ENCODE measurements at regions not wholly inside any gene's neighbourhood (a gene's known extent, or its start where the extent isn't known, plus 50 kb on each side); places are given as distances from the start of the nearest gene placed in this dataset.
"Not testable (repeated sequence)": the region's sequence is repeated elsewhere in the genome, so short reads cannot be mapped to it uniquely, and the experiment has no call there.

GRCh38 chr10:22801785-22802184 lies 87.4 kb upstream of the PIP4K2A start:
- WGBS, 2 donors (ENCODE audit: extremely low coverage in 2 of 2, insufficient read length in 2 of 2, insufficient replicate concordance in 1 of 2) = no CpG with 5 or more reads among the region's 1 CpG
- DNase-seq (ENCODE audit: low spot score) = no peak
- no peak overlapping the region for H2BK5ac ChIP-seq (ENCODE audit: low read length)

GRCh38 chr10:22797796-22798195 lies 83.4 kb upstream of the PIP4K2A start:
- H3K23ac ChIP-seq (ENCODE audit: low read depth, low read length, poor library complexity); H3K27ac ChIP-seq (replicated peaks; ENCODE audit: low read length); H3K4me3 ChIP-seq (ENCODE audit: low read length in 2 of 2); H2BK5ac ChIP-seq (ENCODE audit: low read length); H3K9ac ChIP-seq (ENCODE audit: low read depth, low read length, poor library complexity); H2AK5ac ChIP-seq (ENCODE audit: low read depth, low read length); H3K9me3 ChIP-seq (replicated peaks in 1 of 2; ENCODE audit: control insufficient read depth in 2 of 2, insufficient read depth in 1 of 2, low read depth in 1 of 2, low read length in 2 of 2); H2AFZ ChIP-seq (ENCODE audit: low read length); H3K79me1 ChIP-seq (ENCODE audit: low read depth, low read length); H3K4me1 ChIP-seq (ENCODE audit: control insufficient read depth in 2 of 2, insufficient read depth in 1 of 2, low read depth in 1 of 2, low read length in 2 of 2); DNase-seq (ENCODE audit: low spot score); H4K8ac ChIP-seq (ENCODE audit: low read depth, low read length); H3K4ac ChIP-seq (ENCODE audit: low read length); H3K18ac ChIP-seq (ENCODE audit: low read length); H3K27me3 ChIP-seq (ENCODE audit: control insufficient read depth in 3 of 3, insufficient read depth in 3 of 3, low read depth in 1 of 3, low read length in 3 of 3); H2BK12ac ChIP-seq (ENCODE audit: low read length); H4K91ac ChIP-seq (ENCODE audit: low read depth, low read length, poor library complexity); H3K14ac ChIP-seq (ENCODE audit: low read length); H2BK15ac ChIP-seq (ENCODE audit: low read length); H3K36me3 ChIP-seq (replicated peaks in 1 of 2; ENCODE audit: control insufficient read depth in 2 of 2, insufficient read depth in 2 of 2, low read length in 2 of 2); H2BK120ac ChIP-seq (ENCODE audit: low read depth, low read length); H3K4me2 ChIP-seq (ENCODE audit: insufficient read depth, low read length, poor library complexity, severe bottlenecking): not testable (repeated sequence)
- WGBS, 2 donors (ENCODE audit: extremely low coverage in 2 of 2, insufficient read length in 2 of 2, insufficient replicate concordance in 1 of 2) = no CpG with 5 or more reads among the region's 1 CpG

More at GRCh38 chr10:22801785-22802184, 87.4 kb upstream of the PIP4K2A start:
- Histone ChIP-seq H4K8ac (ENCODE audit: low read depth, low read length) (no peak overlapping the region), H3K18ac (ENCODE audit: low read length) (no peak overlapping the region), H3K4me1 (ENCODE audit: control insufficient read depth in 2 of 2, insufficient read depth in 1 of 2, low read depth in 1 of 2, low read length in 2 of 2) (no peaks in the 10 kb centered on the region), H3K14ac (ENCODE audit: low read length) (no peak overlapping the region), H3K36me3 (replicated peaks in 1 of 2; ENCODE audit: control insufficient read depth in 2 of 2, insufficient read depth in 2 of 2, low read length in 2 of 2) (no peaks in the 10 kb centered on the region), H3K9me3 (replicated peaks in 1 of 2; ENCODE audit: control insufficient read depth in 2 of 2, insufficient read depth in 1 of 2, low read depth in 1 of 2, low read length in 2 of 2) (no peaks in the 10 kb centered on the region), H2BK15ac (ENCODE audit: low read length) (no peak overlapping the region), H2BK120ac (ENCODE audit: low read depth, low read length) (no peak overlapping the region), H2AK5ac (ENCODE audit: low read depth, low read length) (no peak overlapping the region), H3K27me3 (ENCODE audit: control insufficient read depth in 3 of 3, insufficient read depth in 3 of 3, low read depth in 1 of 3, low read length in 3 of 3) (peaks cover 0 to 4% (median 0%) of the 10 kb centered on the region in 3 experiments), H2BK12ac (ENCODE audit: low read length) (no peak overlapping the region), H3K4me3 (ENCODE audit: low read length in 2 of 2) (no peak overlapping the region), H3K27ac (replicated peaks; ENCODE audit: low read length) (no peak overlapping the region), H4K91ac (ENCODE audit: low read depth, low read length, poor library complexity) (no peak overlapping the region), H3K4ac (ENCODE audit: low read length) (no peak overlapping the region), H2AFZ (ENCODE audit: low read length) (no peak overlapping the region), H3K4me2 (ENCODE audit: insufficient read depth, low read length, poor library complexity, severe bottlenecking) (no peak overlapping the region), H3K79me1 (ENCODE audit: low read depth, low read length) (no peaks in the 10 kb centered on the region), H3K23ac (ENCODE audit: low read depth, low read length, poor library complexity) (no peak overlapping the region), H3K9ac (ENCODE audit: low read depth, low read length, poor library complexity) (no peak overlapping the region)

GRCh38 chr10:22795546-22795945 lies 81.2 kb upstream of the PIP4K2A start:
- no peaks in the 10 kb centered on the region for H3K36me3 ChIP-seq (replicated peaks in 1 of 2; ENCODE audit: control insufficient read depth in 2 of 2, insufficient read depth in 2 of 2, low read length in 2 of 2)
- no peak overlapping the region for H3K23ac ChIP-seq (ENCODE audit: low read depth, low read length, poor library complexity)
- H3K27ac ChIP-seq (replicated peaks; ENCODE audit: low read length) = no peak overlapping the region
- no peak overlapping the region for H3K4me2 ChIP-seq (ENCODE audit: insufficient read depth, low read length, poor library complexity, severe bottlenecking)
- H4K91ac ChIP-seq (ENCODE audit: low read depth, low read length, poor library complexity) = no peak overlapping the region
- H2AFZ ChIP-seq (ENCODE audit: low read length) = no peak overlapping the region
- WGBS, 2 donors (ENCODE audit: extremely low coverage in 2 of 2, insufficient read length in 2 of 2, insufficient replicate concordance in 1 of 2) = no CpG with 5 or more reads among the region's 3 CpGs
- no peak for DNase-seq (ENCODE audit: low spot score)
- H2AK5ac ChIP-seq (ENCODE audit: low read depth, low read length) = no peak overlapping the region
- H3K4me3 ChIP-seq (ENCODE audit: low read length in 2 of 2) = no peak overlapping the region
- H3K14ac ChIP-seq (ENCODE audit: low read length) = no peak overlapping the region
- no peaks in the 10 kb centered on the region for H3K79me1 ChIP-seq (ENCODE audit: low read depth, low read length)
- no peaks in the 10 kb centered on the region for H3K4me1 ChIP-seq (ENCODE audit: control insufficient read depth in 2 of 2, insufficient read depth in 1 of 2, low read depth in 1 of 2, low read length in 2 of 2)
- H2BK15ac ChIP-seq (ENCODE audit: low read length) = no peak overlapping the region
- H3K9me3 ChIP-seq (replicated peaks in 1 of 2; ENCODE audit: control insufficient read depth in 2 of 2, insufficient read depth in 1 of 2, low read depth in 1 of 2, low read length in 2 of 2) = no peaks in the 10 kb centered on the region
- no peaks in the 10 kb centered on the region for H3K27me3 ChIP-seq (ENCODE audit: control insufficient read depth in 3 of 3, insufficient read depth in 3 of 3, low read depth in 1 of 3, low read length in 3 of 3)
- no peak overlapping the region for H3K18ac ChIP-seq (ENCODE audit: low read length)
- no peak overlapping the region for H4K8ac ChIP-seq (ENCODE audit: low read depth, low read length)
- H2BK120ac ChIP-seq (ENCODE audit: low read depth, low read length) = no peak overlapping the region
- no peak overlapping the region for H2BK5ac ChIP-seq (ENCODE audit: low read length)
- no peak overlapping the region for H2BK12ac ChIP-seq (ENCODE audit: low read length)
- no peak overlapping the region for H3K4ac ChIP-seq (ENCODE audit: low read length)
- no peak overlapping the region for H3K9ac ChIP-seq (ENCODE audit: low read depth, low read length, poor library complexity)

GRCh38 chr10:22792161-22792560 lies 77.8 kb upstream of the PIP4K2A start:
- WGBS, 2 donors (ENCODE audit: extremely low coverage in 2 of 2, insufficient read length in 2 of 2, insufficient replicate concordance in 1 of 2) = no CpG with 5 or more reads among the region's 4 CpGs
- no peak overlapping the region for H3K23ac ChIP-seq (ENCODE audit: low read depth, low read length, poor library complexity)

More at GRCh38 chr10:22792161-22792560, 77.8 kb upstream of the PIP4K2A start:
- no peak for DNase-seq (ENCODE audit: low spot score)
- no peak overlapping the region for H4K8ac ChIP-seq (ENCODE audit: low read depth, low read length)
- no peak overlapping the region for H2BK5ac ChIP-seq (ENCODE audit: low read length)
- H4K91ac ChIP-seq (ENCODE audit: low read depth, low read length, poor library complexity) = no peak overlapping the region
- H2BK15ac ChIP-seq (ENCODE audit: low read length) = no peak overlapping the region
- no peak overlapping the region for H3K14ac ChIP-seq (ENCODE audit: low read length)
- H3K4ac ChIP-seq (ENCODE audit: low read length) = no peak overlapping the region
- H3K9ac ChIP-seq (ENCODE audit: low read depth, low read length, poor library complexity) = no peak overlapping the region
- no peaks in the 10 kb centered on the region for H3K9me3 ChIP-seq (replicated peaks in 1 of 2; ENCODE audit: control insufficient read depth in 2 of 2, insufficient read depth in 1 of 2, low read depth in 1 of 2, low read length in 2 of 2)
- no peak overlapping the region for H3K27ac ChIP-seq (replicated peaks; ENCODE audit: low read length)
- H3K4me2 ChIP-seq (ENCODE audit: insufficient read depth, low read length, poor library complexity, severe bottlenecking) = no peak overlapping the region
- H2BK120ac ChIP-seq (ENCODE audit: low read depth, low read length) = no peak overlapping the region
- H3K79me1 ChIP-seq (ENCODE audit: low read depth, low read length) = no peaks in the 10 kb centered on the region
- H3K4me1 ChIP-seq (ENCODE audit: control insufficient read depth in 2 of 2, insufficient read depth in 1 of 2, low read depth in 1 of 2, low read length in 2 of 2) = no peaks in the 10 kb centered on the region
- no peak overlapping the region for H3K4me3 ChIP-seq (ENCODE audit: low read length in 2 of 2)
- H3K18ac ChIP-seq (ENCODE audit: low read length) = no peak overlapping the region
- H2AFZ ChIP-seq (ENCODE audit: low read length) = no peak overlapping the region
- no peaks in the 10 kb centered on the region for H3K36me3 ChIP-seq (replicated peaks in 1 of 2; ENCODE audit: control insufficient read depth in 2 of 2, insufficient read depth in 2 of 2, low read length in 2 of 2)
- H2BK12ac ChIP-seq (ENCODE audit: low read length) = no peak overlapping the region
- no peaks in the 10 kb centered on the region for H3K27me3 ChIP-seq (ENCODE audit: control insufficient read depth in 3 of 3, insufficient read depth in 3 of 3, low read depth in 1 of 3, low read length in 3 of 3)
- H2AK5ac ChIP-seq (ENCODE audit: low read depth, low read length) = no peak overlapping the region

Data from neuronal stem cell (in vitro differentiated cells).